Glutamatergic neuron (in vitro differentiated cells): ENCODE measurements at regions not wholly inside any gene's neighbourhood (a gene's known extent, or its start where the extent isn't known, plus 50 kb on each side); places are given as distances from the start of the nearest gene placed in this dataset.
"Not testable (repeated sequence)": the region's sequence is repeated elsewhere in the genome, so short reads cannot be mapped to it uniquely, and the experiment has no call there.

ENCODE experiments used
- DNase-seq: peaks from one replicate; pipeline ENCODE4 v3.0.0; 2022
- H3K27ac Mint-ChIP-seq: one replicate; pipeline ENCODE4 v1.8.0; 2020; ENCODE audit warnings: mild to moderate bottlenecking, mixed read lengths, inconsistent platforms; ENCODE audit not compliant: unreplicated experiment
- H3K27me3 Mint-ChIP-seq: one replicate; pipeline ENCODE4 v1.8.0; 2020; ENCODE audit warnings: mild to moderate bottlenecking, moderate library complexity, mixed read lengths, inconsistent platforms; ENCODE audit not compliant: unreplicated experiment
- H3K36me3 Mint-ChIP-seq: one replicate; pipeline ENCODE4 v1.8.0; 2020; ENCODE audit warnings: mild to moderate bottlenecking, mixed read lengths, inconsistent platforms; ENCODE audit not compliant: unreplicated experiment
- H3K4me1 Mint-ChIP-seq: one replicate; pipeline ENCODE4 v1.8.0; 2020; ENCODE audit warnings: mild to moderate bottlenecking, low read depth, mixed read lengths, inconsistent platforms; ENCODE audit not compliant: unreplicated experiment
- H3K4me3 Mint-ChIP-seq: one replicate; pipeline ENCODE4 v1.8.0; 2020; ENCODE audit warnings: mild to moderate bottlenecking, mixed read lengths, inconsistent platforms; ENCODE audit not compliant: unreplicated experiment
- H3K9me3 Mint-ChIP-seq: one replicate; pipeline ENCODE4 v1.8.0; 2020; ENCODE audit warnings: mild to moderate bottlenecking, moderate library complexity, mixed read lengths, inconsistent platforms; ENCODE audit not compliant: unreplicated experiment
- TF ChIP-seq, protein P1 (sequence below): fragments of 200-600 bp; sonication (generic); IDR thresholded peaks from one replicate; pipeline ENCODE4 v1.5.0; 2021; ENCODE audit not compliant: partially characterized antibody, unreplicated experiment

DNA sequence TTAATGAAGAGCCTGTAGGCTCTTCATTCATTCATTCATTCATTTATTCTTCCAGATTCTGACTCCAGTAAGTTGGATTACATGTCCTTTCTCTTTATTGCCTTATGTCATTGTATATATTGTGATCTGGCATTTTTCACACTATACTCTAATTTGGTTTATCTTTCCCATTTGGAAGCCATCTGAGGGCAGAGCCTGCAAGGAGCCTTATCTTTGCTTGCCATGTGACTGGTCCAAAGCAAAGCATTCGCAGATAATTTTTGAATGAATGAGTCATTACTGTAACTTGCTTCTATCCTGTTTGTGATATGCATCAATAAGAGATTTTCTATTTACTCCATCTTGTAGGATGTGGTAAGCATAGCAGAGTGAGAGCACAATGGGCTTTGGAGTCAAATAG is 108.4 kb upstream of the DAB1 start:
- Mint-ChIP-seq H3K4me3 (no peak overlapping the region), H3K27ac (no peak overlapping the region), H3K9me3 (peaks cover 1% of the 10 kb centered on the region), H3K36me3 (peaks cover 6% of the 10 kb centered on the region), H3K4me1 (no peaks in the 10 kb centered on the region), H3K27me3 (no peaks in the 10 kb centered on the region)
- TF ChIP-seq, protein P1, sequence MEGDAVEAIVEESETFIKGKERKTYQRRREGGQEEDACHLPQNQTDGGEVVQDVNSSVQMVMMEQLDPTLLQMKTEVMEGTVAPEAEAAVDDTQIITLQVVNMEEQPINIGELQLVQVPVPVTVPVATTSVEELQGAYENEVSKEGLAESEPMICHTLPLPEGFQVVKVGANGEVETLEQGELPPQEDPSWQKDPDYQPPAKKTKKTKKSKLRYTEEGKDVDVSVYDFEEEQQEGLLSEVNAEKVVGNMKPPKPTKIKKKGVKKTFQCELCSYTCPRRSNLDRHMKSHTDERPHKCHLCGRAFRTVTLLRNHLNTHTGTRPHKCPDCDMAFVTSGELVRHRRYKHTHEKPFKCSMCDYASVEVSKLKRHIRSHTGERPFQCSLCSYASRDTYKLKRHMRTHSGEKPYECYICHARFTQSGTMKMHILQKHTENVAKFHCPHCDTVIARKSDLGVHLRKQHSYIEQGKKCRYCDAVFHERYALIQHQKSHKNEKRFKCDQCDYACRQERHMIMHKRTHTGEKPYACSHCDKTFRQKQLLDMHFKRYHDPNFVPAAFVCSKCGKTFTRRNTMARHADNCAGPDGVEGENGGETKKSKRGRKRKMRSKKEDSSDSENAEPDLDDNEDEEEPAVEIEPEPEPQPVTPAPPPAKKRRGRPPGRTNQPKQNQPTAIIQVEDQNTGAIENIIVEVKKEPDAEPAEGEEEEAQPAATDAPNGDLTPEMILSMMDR: no peak
- DNase-seq: no peak

DNA sequence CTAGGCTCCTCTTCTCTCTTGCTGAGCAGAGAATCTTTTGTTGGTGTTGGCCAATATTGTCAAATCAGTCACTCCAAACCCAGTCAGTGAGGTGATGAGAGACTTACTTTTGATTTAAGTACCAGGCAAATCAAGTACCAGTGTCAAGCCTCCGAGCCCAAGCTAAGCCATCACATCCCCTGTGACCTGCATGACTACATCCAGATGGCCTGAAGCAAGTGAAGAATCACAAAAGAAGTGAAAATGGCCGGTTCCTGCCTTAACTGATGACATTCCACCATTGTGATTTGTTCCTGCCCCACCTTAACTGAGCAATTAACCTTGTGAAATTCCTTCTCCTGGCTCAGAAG is 107.0 kb upstream of the DAB1 start:
- not testable (repeated sequence) for H3K4me1 Mint-ChIP-seq, DNase-seq, H3K27me3 Mint-ChIP-seq, H3K27ac Mint-ChIP-seq, H3K4me3 Mint-ChIP-seq, H3K9me3 Mint-ChIP-seq, H3K36me3 Mint-ChIP-seq

DNA sequence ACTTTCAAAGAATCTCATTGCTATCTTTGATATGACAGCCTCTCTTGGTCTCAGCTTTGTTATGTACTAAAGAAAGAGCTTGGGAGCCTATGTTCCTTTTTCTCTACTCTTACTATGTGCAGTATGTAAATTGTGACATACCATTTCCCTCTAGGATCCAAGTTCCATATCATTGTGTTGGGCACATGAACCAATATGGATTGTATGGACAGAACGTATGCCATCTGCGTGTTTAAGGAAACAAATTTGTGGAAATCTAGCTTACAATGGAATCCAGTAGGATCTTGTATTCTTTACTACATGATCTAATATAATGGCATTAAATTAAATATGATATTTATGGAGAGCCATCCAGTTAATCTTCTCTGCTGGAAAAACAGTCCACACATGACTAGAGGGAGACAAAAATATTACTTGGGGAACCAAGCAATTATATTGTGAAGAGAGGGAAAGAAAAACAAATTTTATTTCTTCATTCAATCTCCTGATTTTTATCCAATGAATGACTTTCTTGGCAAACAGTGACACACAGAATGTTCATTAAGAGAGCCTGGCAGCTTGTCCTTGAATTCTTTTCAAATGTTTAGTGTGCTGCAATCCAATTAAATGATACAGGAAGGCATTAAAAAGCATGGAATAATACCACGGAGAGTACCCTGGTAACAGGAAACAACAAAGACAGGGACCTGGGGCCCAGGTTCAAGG is 106.5 kb upstream of the DAB1 start:
- no peak for DNase-seq
- no peaks in the 10 kb centered on the region for H3K27me3 Mint-ChIP-seq
- TF ChIP-seq, protein P1: no peak
- peaks cover 1% of the 10 kb centered on the region for H3K9me3 Mint-ChIP-seq
- no peaks in the 10 kb centered on the region for H3K4me1 Mint-ChIP-seq
- no peak overlapping the region for H3K4me3 Mint-ChIP-seq
- H3K36me3 Mint-ChIP-seq: peaks cover 6% of the 10 kb centered on the region
- H3K27ac Mint-ChIP-seq: no peak overlapping the region

DNA sequence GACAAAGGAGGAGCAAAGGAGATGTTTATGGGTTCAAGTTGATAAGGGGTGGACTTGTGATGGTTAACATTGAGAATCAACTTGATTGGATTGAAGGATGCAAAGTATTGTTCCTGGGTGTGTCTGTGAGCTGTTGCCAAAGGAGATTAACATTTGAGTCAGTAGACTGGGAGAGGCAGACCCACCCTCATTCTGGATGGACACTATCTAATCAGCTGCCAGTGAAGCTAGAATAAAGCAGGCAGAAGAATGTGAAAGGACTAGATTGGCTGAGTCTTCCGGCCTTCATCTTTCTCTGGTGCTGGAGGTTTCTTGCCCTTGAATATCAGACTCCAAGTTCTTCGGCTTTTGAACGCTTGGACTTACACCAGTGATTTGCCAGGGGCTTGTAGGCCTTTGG is 98.7 kb upstream of the DAB1 start:
- H3K4me3 Mint-ChIP-seq: no peak overlapping the region
- H3K36me3 Mint-ChIP-seq: no peaks in the 10 kb centered on the region
- H3K4me1 Mint-ChIP-seq: no peaks in the 10 kb centered on the region
- no peaks in the 10 kb centered on the region for H3K9me3 Mint-ChIP-seq
- peaks cover 2% of the 10 kb centered on the region for H3K27me3 Mint-ChIP-seq
- TF ChIP-seq, protein P1: no peak
- DNase-seq: no peak
- H3K27ac Mint-ChIP-seq: no peak overlapping the region

DNA sequence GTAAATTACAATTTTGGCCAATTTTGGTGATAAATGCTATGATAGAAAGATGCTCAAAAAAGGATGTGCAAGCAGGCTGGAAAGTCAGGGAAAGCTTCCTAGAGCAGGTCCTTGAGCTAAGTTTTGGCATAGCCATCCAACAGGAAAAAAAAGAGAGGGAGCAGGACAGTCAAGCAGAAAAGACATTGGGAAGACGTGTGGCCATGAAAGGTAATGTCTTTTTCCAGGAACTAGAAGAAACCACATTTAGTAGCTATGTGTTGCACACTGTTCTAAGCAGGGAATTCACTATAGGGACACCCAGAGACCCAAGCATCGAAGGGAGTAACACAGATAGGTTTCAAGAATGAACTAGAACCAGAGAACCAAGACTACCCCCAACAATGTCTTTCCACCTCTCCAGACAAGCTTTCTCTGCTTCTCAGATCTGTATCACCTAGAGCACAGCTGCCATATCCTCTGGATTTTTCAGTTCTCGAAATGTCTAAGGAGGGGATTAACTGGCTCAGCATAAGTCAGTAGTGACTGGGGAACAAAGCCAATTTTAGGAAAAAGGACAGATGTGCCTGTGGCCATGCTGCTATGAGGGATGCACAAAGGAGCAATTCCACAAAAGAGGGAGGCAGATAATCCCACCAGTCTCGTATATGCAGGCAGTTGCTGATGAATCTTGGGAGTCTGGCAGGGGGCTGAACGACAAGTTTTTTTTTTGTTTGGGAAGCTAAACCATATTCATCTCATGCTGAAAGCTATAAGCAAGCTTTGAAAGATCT is 97.1 kb upstream of the DAB1 start:
- Mint-ChIP-seq H3K36me3 (no peaks in the 10 kb centered on the region), H3K4me3 (no peak overlapping the region), H3K4me1 (no peaks in the 10 kb centered on the region), H3K27me3 (peaks cover 3% of the 10 kb centered on the region), H3K9me3 (no peaks in the 10 kb centered on the region), H3K27ac (no peak overlapping the region)
- TF ChIP-seq, protein P1: no peak
- no peak for DNase-seq
